ENCODE measurements at regions not wholly inside any gene's neighbourhood (a gene's known extent, or its start where the extent isn't known, plus 50 kb on each side); places are given as distances from the start of the nearest gene placed in this dataset.

GRCh38 chr2:6010163-6010562 is 318.0 kb downstream of the SOX11 start (continued):
- TF ChIP-seq AKNA (CRISPR knock-in tag; IDR thresholded peaks at IDR 0.05; ENCODE audit: borderline replicate concordance) (no peak), ZNF292 (CRISPR knock-in tag; IDR thresholded peaks at IDR 0.05; ENCODE audit: borderline replicate concordance, low read depth) (no peak), ARID4A (CRISPR knock-in tag; IDR thresholded peaks at IDR 0.05; ENCODE audit: borderline replicate concordance) (no peak)

- Histone ChIP-seq H3K27ac (ENCODE audit: extremely low read length, insufficient read depth, low read length) (no peak overlapping the region), H3K4me1 (ENCODE audit: insufficient read depth, low read length) (no peaks in the 10 kb centered on the region), H3K27me3 (ENCODE audit: control insufficient read depth in 1 of 2, insufficient read depth in 2 of 2, low read length in 2 of 2) (no peaks in the 10 kb centered on the region), H3K36me3 (replicated peaks in 1 of 2; ENCODE audit: control insufficient read depth in 1 of 2, insufficient read depth in 2 of 2, low read length in 2 of 2) (no peaks in the 10 kb centered on the region), H4K20me1 (ENCODE audit: insufficient read depth, low read length) (no peaks in the 10 kb centered on the region), H2AFZ (ENCODE audit: low read length) (no peak overlapping the region), H3K4me3 (replicated peaks in 1 of 3; ENCODE audit: insufficient read depth in 1 of 3, low read depth in 2 of 3, low read length in 3 of 3) (no peak overlapping the region), H3K79me2 (ENCODE audit: insufficient read depth, low read length) (no peaks in the 10 kb centered on the region), H3K9me3 (ENCODE audit: low read length) (peaks cover 19% of the 10 kb centered on the region), H3K9ac (ENCODE audit: insufficient read depth, low read depth, low read length) (no peak overlapping the region), H3K4me2 (ENCODE audit: low read depth, low read length) (no peak overlapping the region)
- FAIRE-seq (no peak), DNase-seq (ENCODE audit: low spot score) (no peak), ATAC-seq (no peak)
- TF ChIP-seq ZKSCAN8 (CRISPR knock-in tag; IDR thresholded peaks at IDR 0.05; ENCODE audit: borderline replicate concordance): no peak
- TF ChIP-seq ZNF20 (CRISPR knock-in tag; IDR thresholded peaks at IDR 0.05): no peak
- POLR2A ChIA-PET: no interaction called here
- CTCF ChIA-PET (ENCODE audit: low intra/inter-chr PET ratio, low total read pairs): no interaction called here
- WGBS (ENCODE audit: low lambda C conversion rate): 5% methylated on average over 4 of the region's 4 CpGs
- intact Hi-C loops (cut with micrococcal nuclease; ENCODE audit: unreplicated experiment): no loop called here
- no TSS peak for BruUV-seq (replicated peaks)
- in situ Hi-C loops (cut with HindIII; ENCODE audit: extremely low pct_ligation_motif_present, low pct_unique_long_range_greater_than_20kb): no loop called here
Measured at GRCh38 chr2:6011921-6012320, 319.7 kb downstream of the SOX11 start.

Measured in HepG2 (cell line).